GM11168 (cell line): ENCODE measurements at regions not wholly inside any gene's neighbourhood (a gene's known extent, or its start where the extent isn't known, plus 50 kb on each side); places are given as distances from the start of the nearest gene placed in this dataset.

Experiments used
- in situ Hi-C: fragments of 300-500 bp; cut with MboI; formaldehyde crosslinking; loops from one replicate; pipeline ENCODE4 v1.12.0; 2022; ENCODE audit warnings: low sequenced_read_pairs; ENCODE audit not compliant: unreplicated experiment

DNA sequence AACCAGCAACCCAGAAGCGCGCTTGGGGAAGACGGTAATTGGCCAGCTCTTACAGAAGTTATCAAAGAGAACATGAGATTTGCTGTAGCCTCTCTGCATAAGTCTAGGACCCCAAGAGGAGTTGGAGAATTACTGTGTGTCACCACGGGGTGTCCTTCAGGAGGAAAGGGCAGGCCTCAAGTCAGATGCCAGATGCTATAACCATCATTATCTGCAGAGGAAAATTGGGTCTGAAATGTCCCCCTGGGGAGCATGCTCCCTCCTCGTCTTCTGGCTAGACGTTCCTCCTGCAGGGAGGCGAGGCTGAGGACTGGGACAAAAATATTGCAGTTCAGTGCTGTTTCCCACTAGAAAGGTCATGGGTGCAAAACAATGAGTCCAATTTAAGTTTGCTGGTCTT, 380.5 kb upstream of the CFAP20DC start:
- in situ Hi-C loops: no loop called here

DNA sequence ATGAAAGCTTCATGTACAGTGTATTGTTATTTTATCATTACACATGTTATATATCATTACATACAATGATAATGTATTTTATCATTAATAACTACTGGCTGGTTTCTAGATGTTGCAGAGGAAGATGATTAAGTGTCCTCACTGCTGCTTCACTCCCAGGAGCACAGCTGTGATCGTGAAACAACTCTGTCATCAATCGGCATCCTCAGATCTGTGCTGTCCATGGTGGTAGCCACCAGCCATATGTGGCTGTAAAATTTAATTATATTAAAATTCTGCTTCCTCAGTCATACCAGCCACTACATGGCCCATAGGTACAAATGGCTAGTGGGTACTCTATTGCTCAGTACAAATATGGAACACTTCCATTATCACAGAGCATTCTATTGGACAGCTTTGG, 379.4 kb upstream of the CFAP20DC start:
- in situ Hi-C loops: no loop called here

DNA sequence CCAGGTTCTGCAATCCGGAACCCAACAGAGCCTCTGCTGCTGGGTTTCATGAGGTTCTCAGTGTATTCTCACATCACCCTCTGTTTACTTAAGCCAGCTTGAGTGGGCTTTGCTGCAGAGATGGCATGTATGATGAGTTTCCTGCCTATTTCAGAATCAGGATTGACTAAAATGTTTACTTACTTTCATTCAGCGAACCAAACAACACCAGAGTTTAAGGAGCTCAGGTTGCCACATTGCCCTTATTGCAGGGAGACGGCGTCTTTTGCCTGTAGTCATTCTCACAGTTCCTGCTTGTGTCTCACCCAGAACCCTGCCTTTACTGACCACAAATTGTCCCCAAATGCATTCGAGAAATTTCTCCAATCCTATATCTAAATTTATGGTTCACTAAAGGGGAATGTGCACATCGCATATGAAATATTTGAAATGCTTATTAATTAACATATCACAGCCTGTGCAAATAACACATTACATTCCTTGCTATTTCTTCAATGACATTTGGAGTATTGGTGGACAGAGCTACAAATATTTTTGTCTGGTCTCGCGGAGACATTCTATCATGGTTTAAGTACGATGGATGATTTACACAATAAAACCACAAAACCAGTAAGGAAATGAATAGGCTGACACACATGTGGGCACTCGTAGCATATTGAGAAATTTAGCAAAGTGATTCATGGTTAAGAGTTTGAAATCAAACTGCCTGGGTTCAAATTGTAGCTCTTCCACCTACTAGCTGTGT, 377.2 kb upstream of the CFAP20DC start:
- in situ Hi-C loops: no loop called here

DNA sequence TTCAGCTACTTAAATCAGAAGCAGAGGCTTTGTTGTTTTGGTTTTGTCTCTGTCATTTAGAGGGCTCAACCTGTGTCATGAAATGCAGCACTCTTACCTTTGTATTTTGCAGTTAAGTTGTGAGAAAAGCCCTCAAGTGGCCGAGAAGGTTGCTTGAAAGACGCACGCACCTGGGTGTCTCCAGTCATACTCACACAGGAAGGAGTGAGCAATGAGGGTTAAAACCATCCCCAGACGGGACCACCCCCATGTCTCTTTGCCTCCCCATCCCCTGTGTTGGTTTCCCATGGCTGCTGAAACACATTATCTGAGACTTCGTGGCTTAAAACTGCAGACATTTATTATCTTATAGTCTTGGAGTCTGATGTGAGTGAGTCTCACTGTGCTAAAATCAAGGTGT, 376.1 kb upstream of the CFAP20DC start:
- in situ Hi-C loops: no loop called here

DNA sequence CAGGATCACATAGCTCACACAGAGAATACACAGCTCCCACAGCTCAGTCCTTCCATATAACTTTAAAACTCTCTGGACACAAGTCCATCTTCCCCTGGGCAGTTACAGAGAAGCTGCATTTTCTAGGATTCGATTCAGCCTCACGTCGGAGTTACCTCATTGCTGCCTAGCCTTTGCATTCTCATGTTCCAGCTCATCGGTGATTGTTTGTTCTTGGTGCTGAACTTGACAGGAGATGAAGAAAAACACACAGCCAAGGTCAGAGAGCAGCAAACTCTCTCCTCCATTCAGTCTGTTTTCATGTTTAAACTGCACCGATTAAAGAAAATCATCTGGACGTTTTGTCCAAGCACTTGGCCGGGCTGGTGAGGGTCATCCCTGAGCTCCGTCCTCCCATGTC, 375.5 kb upstream of the CFAP20DC start:
- in situ Hi-C loops: no loop called here

DNA sequence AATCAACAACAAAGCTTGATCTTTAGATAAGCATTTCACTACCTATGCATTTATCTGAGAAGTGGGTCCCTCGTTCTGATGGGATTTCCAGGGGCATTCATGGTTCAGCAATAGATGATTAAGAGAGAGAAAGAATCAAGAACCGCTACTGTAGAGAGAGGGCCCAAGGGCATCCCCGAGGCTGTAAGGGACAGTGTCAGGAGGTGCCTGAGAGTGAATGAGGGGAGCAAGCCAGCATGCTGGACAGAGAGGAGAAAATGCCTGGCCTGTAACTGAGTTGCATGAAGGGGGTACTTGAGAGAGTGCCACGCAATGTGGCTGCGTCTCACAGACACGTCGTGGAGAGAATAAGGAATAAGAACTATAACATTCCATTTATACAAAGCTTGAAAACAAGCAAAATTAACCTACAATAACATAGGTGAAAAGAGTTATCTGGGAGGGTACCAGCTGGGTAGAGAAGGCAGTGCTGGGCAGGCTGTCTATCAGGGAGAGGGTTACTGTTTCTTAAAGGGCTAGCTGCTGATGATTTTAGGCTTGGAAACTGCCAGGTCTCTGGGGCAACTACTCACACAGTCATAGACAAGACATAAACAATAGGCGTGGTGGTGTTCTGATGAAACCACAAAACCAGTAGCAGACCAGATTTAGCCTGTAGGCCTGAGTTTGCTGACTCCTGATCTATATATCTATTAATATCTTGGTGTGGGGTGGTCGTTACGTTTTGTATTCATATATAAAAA, 374.6 kb upstream of the CFAP20DC start:
- in situ Hi-C loops: no loop called here

DNA sequence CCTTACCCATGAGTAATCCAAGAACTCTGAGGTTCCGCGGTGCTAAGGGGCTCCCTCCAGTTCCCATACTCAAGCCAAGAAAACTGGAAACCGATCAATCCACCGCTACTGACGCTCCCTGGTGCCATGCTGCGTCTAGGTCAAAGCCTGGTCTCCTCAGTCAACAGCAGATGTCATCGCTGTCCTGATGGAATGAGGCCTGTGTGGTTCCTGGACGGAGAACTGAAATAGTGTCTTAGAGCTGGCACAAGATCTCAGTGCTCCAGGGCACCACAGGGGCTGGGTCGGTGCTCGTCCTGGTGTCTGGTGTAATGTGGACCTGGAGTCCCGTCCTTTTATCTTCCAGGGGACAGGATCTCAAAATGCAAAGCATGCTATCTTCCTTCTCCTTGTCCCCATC, 373.9 kb upstream of the CFAP20DC start:
- in situ Hi-C loops: no loop called here

DNA sequence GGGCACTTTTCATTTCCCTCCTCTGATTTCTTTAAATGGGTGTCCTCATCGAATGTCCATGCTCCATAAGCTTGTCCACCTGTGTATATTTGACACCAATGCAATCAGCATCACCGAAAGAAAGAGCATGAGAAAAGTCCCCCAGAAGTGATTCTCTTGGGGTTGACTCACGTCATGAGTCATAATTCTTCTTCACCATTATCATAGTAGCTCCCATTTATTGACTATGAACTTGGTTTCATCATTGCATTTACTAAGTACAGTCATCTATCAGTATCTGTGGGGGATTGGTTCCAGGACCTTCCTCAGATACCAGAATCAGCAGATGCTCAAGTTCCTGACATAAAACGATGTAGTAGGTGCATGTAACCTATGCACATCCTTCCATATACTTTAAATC, 372.5 kb upstream of the CFAP20DC start:
- in situ Hi-C loops: no loop called here

DNA sequence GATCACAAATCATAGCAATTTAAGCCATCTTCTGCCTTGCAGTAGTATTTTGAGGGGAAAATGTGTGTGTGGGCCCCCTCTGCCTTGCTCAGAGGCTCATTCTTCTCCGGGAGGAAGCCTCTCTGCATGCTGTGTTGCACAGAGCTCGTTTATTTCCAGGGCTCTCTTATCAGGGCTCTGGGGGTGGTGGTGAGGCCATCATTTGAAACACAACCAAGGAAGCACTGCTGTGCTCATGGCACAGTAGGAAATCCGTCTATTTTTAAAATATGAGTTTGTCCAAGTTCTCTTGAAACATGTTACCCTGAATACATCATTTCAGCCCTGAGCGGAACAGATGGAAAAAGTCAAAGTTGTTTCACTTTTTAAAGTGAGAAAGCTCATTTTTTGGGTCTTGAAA, 369.0 kb upstream of the CFAP20DC start:
- in situ Hi-C loops: no loop called here

DNA sequence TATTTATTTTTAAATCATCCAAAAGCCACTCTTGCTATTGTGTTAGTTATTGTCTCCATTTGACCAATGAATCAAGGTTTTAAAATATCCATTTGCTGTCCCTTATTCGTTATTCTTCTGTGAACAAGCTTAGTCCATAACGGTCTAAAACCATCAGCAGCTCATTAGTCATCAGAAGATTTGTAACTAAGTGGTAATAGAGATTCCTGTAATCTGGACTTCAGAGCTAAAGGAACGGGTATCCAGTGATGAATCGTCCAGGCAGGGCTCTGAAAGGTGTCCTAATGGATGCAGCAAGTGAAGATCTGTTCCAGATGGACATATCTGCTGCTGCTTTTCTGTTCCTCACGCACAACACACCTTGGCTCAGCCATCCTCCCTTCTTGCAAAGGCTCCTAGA, 362.7 kb upstream of the CFAP20DC start:
- in situ Hi-C loops: no loop called here

DNA sequence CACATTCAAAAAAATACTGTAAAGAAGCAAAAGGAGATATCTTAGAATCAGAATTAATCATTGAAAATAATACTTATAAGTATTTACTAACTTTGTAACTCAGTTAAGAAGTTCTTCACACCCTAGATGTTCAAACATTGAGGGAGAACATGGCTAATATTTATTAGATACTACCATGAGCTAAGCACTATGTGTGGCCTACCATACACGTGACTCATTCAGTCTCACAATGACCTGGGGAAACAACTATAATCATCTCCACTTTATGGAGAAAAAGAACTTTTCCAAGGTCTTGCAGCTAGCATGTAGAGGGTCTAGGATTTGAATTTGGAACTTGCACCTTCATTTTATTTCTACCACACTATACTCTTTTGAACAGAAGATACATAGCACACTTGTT, 361.9 kb upstream of the CFAP20DC start:
- in situ Hi-C loops: no loop called here

DNA sequence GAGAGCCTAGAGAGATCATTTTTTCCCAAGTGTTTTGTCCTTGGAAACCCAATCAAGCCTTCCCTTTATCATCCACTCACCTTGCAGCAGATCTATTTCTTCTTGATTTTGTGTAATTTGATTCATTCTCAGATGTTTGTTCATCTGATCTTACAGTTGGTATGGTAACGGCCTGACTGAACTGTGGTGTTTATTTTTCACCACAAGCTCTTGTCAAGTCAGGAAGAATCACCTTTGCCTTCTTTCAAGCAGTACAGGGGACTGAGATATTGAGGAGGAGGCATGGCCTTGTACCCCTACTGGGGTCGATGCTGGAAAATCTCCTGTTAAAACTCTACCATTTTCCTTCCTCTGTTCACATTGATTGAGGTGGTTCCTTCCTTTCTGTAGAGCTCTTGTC, 361.4 kb upstream of the CFAP20DC start:
- in situ Hi-C loops: no loop called here

DNA sequence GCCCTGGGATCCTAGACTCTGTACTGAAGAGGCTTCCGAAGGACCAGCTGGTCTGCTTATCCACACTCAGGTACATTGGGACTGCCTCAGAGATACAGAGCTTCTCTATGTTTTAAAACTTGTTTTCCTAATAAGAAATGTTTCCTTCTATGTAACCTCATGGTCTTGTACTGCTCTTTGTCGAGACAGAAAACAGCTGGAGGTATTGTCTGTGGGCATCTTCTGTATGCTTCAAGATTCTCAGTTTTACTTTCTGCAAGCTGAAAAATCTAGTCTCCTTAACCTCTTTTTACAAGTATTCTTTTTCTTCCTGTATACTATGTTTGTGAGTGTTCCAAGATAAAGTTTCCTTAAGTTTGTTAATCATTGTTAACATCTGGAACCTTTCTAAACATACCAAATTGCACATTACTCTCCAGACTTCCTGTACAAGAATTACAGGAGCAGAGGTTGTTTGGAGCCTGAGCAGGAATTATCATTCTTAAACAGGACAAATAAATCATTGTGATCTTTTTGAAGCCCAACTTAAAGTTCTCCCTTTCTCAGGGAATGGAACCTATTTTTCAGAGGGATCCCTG, 358.3 kb upstream of the CFAP20DC start:
- in situ Hi-C loops: no loop called here

DNA sequence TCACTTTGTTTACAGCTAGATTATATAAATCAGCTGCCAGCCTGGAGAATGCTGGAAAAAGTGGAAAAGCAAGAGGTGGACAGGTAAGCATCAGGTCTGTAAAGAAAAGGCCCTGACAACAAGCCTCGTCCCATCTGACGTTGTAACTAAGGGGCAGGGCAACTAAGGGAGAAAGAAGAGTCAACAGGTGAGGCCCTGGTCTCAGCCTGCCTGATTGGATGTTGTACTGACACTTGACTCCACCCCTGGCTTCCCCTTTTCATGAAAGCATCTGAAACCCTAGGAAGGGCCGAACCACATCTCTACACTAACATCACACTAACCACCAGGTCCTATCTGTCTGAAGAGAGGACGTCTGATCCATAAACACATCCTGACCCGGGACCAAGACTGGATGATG, 357.6 kb upstream of the CFAP20DC start:
- in situ Hi-C loops: no loop called here

DNA sequence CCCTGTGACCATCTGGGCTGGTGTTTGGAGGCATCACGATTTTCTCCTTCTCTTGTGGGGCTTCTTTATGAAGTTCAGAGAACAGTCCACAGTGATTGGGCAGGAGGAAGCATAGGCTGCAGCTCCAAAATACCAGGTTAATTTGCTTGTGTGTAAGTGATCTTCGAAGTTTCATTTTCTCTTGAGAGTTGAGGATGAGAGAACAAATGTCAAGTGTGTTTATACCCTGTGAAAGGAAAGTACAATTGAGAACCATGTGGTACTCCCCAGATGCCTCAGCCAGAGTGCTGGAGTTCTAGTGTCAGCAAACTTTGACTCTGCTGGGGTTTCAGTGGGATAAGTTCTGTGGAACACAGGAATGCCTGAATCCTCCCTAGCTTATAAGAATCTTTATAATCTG, 357.1 kb upstream of the CFAP20DC start:
- in situ Hi-C loops: no loop called here

DNA sequence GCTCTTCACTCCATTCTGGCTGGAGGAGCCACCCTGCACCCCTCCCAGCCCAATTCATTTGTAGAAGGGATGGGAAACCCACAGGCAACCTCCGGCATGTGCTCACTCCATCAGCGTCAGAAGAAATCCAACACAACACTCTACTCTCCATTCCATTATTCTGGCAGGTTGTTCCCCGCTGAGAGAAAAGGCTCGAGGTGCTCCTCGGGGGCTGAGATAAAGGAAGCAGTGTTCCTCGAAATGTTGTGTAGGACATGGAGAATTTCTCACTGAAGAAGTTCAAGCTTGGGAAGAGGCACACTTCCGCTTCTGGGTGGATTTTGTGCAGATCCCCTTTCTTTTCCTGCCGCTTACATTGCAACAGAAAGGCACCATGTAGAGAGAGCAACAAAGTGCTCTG, 355.0 kb upstream of the CFAP20DC start:
- in situ Hi-C loops: no loop called here

DNA sequence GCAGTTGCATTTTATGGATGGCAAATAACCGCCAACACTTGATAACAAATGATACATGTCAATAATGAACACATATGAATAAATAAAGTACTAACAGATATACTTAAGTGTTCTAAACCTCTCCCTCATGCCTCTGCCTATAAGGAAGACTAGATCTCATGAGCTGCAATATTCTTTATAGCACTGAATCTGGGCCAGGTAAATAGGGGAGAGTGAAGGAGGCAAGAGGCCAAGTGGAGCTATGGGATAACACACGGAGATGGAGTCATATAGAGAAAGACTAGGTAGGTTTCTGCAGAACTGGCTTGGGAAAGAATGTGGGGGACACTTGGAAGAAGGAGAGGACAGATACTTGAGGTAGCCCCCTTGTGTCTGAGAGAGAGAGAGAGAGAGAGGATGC, 354.2 kb upstream of the CFAP20DC start:
- in situ Hi-C loops: no loop called here

DNA sequence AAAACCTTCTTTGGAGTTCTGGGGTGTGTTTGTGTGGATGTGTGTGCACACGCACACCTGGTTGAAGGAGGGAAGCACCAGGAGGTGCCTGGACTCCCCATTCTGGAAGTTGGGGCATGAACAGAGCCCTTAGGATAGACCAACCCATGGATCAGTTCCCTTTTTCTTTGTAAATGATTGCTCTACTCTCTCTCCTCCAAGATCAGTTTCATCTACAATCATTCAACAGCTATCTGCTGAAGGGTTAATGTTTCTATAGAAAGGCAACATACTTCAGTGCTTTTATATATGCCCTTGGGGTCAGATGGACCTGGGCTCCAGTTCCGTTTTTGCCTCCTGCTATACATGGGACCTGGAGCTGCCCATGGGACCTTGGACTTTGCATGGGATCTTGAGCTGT, 352.1 kb upstream of the CFAP20DC start:
- in situ Hi-C loops: no loop called here

DNA sequence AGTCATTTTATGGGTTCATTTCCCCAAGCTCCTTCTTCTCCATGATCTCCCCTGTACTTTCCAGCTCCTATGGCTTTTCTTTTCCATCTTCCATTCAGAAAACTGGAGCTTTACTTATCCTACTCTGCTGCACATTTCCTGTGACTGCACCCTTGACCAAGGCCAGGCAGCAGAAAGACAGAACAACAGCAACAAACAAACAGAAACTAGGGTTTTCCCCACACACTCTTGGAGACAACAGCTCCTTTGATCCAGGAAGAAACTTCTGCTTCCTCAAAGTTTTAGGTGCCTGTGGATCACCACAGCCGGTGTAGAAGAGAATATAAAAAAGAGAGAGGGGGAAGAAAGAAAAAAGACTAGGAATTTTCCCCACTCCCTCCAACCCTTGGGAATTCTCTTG, 342.3 kb upstream of the CFAP20DC start:
- in situ Hi-C loops: no loop called here

DNA sequence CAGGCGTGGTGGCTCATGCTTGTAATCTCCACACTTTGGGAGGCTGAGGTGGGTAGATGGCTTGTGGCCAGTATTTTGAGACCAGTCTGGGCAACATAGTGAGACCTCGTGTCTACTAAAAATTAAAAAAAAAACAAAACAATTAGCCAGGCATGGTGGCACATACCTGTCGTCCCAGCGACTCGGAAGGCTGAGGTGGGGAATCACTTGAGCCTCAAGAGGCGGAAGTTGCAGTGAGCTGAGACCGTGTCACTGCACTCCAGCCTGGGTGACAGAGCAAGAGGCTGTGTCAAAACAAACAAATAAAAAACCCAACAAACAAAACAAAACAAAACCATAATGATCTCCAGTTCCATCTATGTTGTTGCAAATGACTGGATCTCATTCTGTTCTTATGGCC, 341.3 kb upstream of the CFAP20DC start:
- in situ Hi-C loops: no loop called here

DNA sequence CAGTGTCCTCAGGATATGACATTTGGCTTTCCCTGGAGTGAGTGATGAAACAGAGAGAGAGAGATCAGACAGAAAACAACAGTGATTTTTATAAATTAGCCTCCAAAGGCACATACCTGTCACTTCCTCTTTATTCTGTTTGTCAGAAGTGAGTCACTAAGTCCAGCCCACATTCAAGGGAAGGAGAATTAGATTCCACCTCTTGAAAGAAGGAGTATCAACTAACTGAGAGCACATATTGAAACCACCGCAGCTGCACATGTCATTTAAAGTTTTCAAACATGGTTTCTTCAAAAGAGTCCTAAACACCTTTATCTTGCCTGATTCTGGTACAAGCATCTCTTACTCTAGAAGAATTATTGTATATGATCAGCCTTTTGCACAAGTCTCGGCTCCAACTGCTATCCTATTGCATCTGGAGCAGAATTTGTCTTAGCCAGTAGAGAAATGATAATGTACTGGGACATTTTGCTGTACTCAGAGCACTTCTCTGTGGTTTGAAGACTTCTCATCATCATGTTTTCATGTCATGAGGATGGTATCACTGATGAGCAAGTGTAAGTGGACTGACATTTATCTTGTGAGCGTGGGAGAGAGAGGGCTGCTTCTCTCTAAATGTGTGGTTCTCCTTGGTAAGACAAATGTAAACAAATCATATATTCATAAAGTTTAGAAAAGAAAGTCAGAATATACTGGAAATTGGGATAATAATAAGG, 338.9 kb upstream of the CFAP20DC start:
- in situ Hi-C loops: no loop called here
